ENCODE measurements at regions not wholly inside any gene's neighbourhood (a gene's known extent, or its start where the extent isn't known, plus 50 kb on each side); places are given as distances from the start of the nearest gene placed in this dataset.

GRCh38 chr9:13608451-13608850 is 329.0 kb upstream of the MPDZ start:
- intact Hi-C loops (cut with micrococcal nuclease; ENCODE audit: unreplicated experiment) = no loop called here
- no peak for TF ChIP-seq CTCF (conservative IDR thresholded peaks at IDR 0.05; ENCODE audit: low read depth, low read length)
- no peak for TF ChIP-seq EZH2 (IDR thresholded peaks at IDR 0.05; ENCODE audit: borderline replicate concordance, low read depth, low read length, poor library complexity, severe bottlenecking)

GRCh38 chr9:13607481-13608441 is 328.3 kb upstream of the MPDZ start:
- DNase-seq (ENCODE audit: low spot score) = no peak
- no peak overlapping the region for H3K4me3 ChIP-seq (ENCODE audit: low read depth, low read length, poor library complexity, severe bottlenecking)
- H3K27ac ChIP-seq (ENCODE audit: low read depth, low read length, poor library complexity, severe bottlenecking) = no peak overlapping the region
- no TSS peak for BruUV-seq (replicated peaks)
- H3K36me3 ChIP-seq (ENCODE audit: insufficient read depth, low read length, poor library complexity, severe bottlenecking) = no peaks in the 10 kb centered on the region
- ChIA-PET POLR2A (ENCODE audit: low non-redundant PET) (no interaction called here), CTCF (no interaction called here)
- no peak for TF ChIP-seq CTCF (conservative IDR thresholded peaks at IDR 0.05; ENCODE audit: low read depth, low read length)
- peaks cover 4% of the 10 kb centered on the region for H3K9me3 ChIP-seq (ENCODE audit: low read depth, low read length, poor library complexity, severe bottlenecking)
- H3K27me3 ChIP-seq (replicated peaks; ENCODE audit: insufficient read depth, low read depth, low read length, poor library complexity) = peaks cover 82% of the 10 kb centered on the region
- intact Hi-C loops (cut with micrococcal nuclease; ENCODE audit: unreplicated experiment) = no loop called here
- no peaks in the 10 kb centered on the region for H3K4me1 ChIP-seq (ENCODE audit: insufficient read depth, low read length, poor library complexity, severe bottlenecking)

More at GRCh38 chr9:13608451-13608850, 329.0 kb upstream of the MPDZ start:
- Histone ChIP-seq H3K4me3 (ENCODE audit: low read depth, low read length, poor library complexity, severe bottlenecking) (no peak overlapping the region), H3K9me3 (ENCODE audit: low read depth, low read length, poor library complexity, severe bottlenecking) (peaks cover 4% of the 10 kb centered on the region), H3K27me3 (replicated peaks; ENCODE audit: insufficient read depth, low read depth, low read length, poor library complexity) (peaks cover 89% of the 10 kb centered on the region), H3K4me1 (ENCODE audit: insufficient read depth, low read length, poor library complexity, severe bottlenecking) (peaks cover under 1% of the 10 kb centered on the region), H3K36me3 (ENCODE audit: insufficient read depth, low read length, poor library complexity, severe bottlenecking) (no peaks in the 10 kb centered on the region), H3K27ac (ENCODE audit: low read depth, low read length, poor library complexity, severe bottlenecking) (no peak overlapping the region)
- no peak for DNase-seq (ENCODE audit: low spot score)
- BruUV-seq (replicated peaks) = no TSS peak
- ChIA-PET POLR2A (ENCODE audit: low non-redundant PET) (no interaction called here), CTCF (no interaction called here)

- H3K4me1 ChIP-seq (ENCODE audit: insufficient read depth, low read length, poor library complexity, severe bottlenecking) = no peaks in the 10 kb centered on the region
- H3K27me3 ChIP-seq (replicated peaks; ENCODE audit: insufficient read depth, low read depth, low read length, poor library complexity) = peaks cover 82% of the 10 kb centered on the region
- POLR2A ChIA-PET (ENCODE audit: low non-redundant PET) = no interaction called here
- peaks cover 2% of the 10 kb centered on the region for H3K9me3 ChIP-seq (ENCODE audit: low read depth, low read length, poor library complexity, severe bottlenecking)
- DNase-seq (ENCODE audit: low spot score) = no peak
- no peak overlapping the region for H3K4me3 ChIP-seq (ENCODE audit: low read depth, low read length, poor library complexity, severe bottlenecking)
- BruUV-seq (replicated peaks) = no TSS peak
- no peaks in the 10 kb centered on the region for H3K36me3 ChIP-seq (ENCODE audit: insufficient read depth, low read length, poor library complexity, severe bottlenecking)
- H3K27ac ChIP-seq (ENCODE audit: low read depth, low read length, poor library complexity, severe bottlenecking) = no peak overlapping the region
- CTCF ChIA-PET = no interaction called here
- intact Hi-C loops (cut with micrococcal nuclease; ENCODE audit: unreplicated experiment) = no loop called here
- TF ChIP-seq EZH2 (IDR thresholded peaks at IDR 0.05; ENCODE audit: borderline replicate concordance, low read depth, low read length, poor library complexity, severe bottlenecking) (no peak), CTCF (conservative IDR thresholded peaks at IDR 0.05; ENCODE audit: low read depth, low read length) (no peak)
These were observed 327.1 kb upstream of the MPDZ start for GRCh38 chr9:13606586-13606985.

All from A673 (cell line).